ENCODE measurements at regions not wholly inside any gene's neighbourhood (a gene's known extent, or its start where the extent isn't known, plus 50 kb on each side); places are given as distances from the start of the nearest gene placed in this dataset.

DNA sequence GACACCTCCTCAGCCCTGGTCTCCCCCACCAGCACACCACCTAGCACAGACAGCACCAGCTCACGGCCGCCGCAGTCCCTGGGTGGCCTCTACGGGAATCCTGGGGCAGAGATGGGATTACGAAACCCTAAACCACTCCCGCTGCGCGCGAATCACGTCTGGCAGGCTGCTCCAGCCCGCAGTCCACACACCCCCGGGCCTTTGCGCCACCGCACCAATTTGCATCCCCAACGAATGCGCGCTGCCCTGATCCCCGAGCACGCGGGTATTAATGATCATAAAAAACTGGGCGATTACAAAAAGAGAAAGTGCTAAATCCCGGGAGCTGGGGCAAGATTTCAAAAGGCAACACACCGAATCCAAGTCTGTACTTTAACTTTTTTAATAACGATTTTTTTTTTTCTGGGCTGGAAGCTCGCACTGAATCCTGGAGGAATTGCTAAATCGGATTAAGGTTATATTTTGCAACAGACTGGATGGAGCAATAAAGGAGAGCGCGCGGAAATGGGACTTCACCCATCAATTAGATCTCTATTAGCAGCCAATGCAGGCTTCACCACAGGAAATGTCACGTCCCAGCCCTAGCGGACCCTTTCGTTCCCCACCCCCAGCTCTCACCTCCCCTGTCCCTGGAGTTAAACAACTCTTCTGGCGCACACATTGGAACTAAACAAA lies 69.8 kb upstream of the TMEM33 start:
- no peak for DNase-seq (ENCODE audit: low read depth in 3 of 3)

DNA sequence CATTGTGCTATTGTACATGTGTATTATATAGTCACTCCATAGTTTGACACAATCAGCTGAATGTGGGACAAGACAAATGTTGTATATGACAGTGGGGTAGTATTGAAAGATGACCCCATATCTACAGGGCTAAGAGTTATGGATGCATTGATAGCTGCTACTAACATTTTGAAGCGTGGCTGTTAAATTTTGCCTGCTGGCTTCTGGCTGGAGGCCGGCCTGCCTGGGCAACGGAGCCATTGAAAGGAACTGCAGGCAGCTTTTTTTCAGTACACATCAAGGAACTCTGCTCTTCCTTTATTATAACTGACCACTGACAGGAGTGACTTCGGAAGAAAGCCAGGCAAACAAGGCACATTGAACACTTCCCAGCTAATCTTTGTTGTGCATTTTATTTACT lies 76.1 kb upstream of the TMEM33 start:
- no peak for DNase-seq (ENCODE audit: low read depth in 3 of 3)

DNA sequence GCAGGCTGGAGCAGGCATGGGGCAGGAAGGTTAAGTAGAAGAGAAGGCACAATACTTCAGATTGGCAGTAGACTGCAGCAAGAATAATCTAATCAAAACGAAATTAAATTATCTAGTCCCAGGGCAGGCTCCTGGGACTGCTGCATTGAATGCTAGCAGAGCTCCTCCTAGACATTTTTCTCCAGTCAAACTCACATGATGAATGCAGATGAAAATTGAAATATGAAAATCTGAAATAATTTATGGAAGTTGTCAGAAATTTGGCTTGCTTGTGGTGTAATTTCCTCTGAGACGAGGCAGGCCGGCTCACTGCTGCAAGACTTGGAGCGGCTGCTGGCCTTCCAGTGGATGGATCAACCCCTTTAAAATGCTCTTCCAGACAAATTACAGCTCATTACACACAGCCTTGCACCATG lies 78.0 kb upstream of the TMEM33 start:
- DNase-seq (ENCODE audit: low read depth in 3 of 3) = no peak

GRCh38 chr4:41856797-41857196 lies 78.4 kb upstream of the TMEM33 start:
- no peak for DNase-seq (ENCODE audit: low read depth in 3 of 3)

GRCh38 chr4:41853973-41854372 lies 81.3 kb upstream of the TMEM33 start:
- no peak for DNase-seq (ENCODE audit: low read depth in 3 of 3)

DNA sequence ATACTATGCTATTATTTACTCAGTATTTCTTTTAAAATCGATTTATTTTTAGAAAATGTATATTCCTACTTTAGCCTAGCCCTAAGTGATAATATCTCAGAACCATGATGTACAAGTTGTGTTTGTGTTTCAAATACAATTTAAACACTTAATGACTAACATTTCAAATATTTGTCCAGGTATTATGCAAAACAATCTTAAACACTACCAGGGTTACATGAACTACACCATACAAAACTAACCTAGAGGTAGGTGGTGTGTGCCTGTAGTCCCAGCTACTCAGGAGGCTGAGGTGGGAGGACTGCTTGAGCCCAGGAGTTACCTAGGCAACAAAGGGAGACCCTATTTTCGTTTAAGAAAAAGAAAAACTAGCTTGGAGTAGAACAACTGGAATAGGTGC lies 83.0 kb upstream of the TMEM33 start:
- no peak for DNase-seq (ENCODE audit: low read depth in 3 of 3)

- DNase-seq (ENCODE audit: low read depth in 3 of 3) = no peak
Measured at GRCh38 chr4:41851621-41852020, 83.6 kb upstream of the TMEM33 start.

DNA sequence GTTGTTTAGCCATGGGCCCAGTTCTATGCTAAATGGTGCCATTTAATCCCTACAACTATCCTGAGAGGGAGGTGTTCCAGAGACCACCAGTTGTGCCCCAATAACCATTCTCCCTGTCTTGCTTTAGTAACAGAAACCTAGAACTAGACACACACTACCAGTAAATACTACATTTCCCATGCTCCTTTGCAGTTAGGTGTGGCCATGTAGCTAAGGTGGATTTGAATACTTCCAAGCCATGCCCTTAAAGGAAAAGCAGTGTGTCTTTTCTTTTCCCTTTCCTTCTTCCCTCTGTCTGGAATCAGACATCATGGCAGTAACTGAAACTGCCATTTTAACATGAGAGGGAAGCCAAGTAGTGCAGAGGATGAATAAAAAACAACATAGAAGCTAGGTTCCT lies 90.9 kb upstream of the TMEM33 start:
- DNase-seq (ENCODE audit: low read depth in 3 of 3) = no peak

GRCh38 chr4:41839916-41840854 lies 91.7 kb upstream of the PHOX2B start:
- no peak for DNase-seq (ENCODE audit: low read depth in 3 of 3)

DNA sequence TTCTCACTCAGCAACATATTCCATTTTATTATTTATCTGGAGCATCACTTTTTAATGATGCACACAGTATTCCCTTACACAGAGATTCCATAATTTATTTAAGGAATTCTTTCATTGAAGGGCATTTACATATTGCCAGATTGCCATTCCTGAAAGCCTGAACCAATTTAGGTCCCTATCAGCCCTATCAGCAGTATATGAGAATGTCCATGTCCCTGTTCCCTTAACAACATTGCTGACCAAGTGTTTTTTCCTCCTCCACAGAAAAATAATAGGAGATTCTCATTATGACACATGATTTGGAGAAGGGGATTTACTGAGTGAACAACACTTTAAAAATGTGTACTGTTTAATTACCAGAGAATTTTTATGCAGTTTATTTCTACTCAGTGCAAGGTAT lies 90.1 kb upstream of the PHOX2B start:
- DNase-seq (ENCODE audit: low read depth in 3 of 3) = no peak

GRCh38 chr4:41835321-41835995 lies 86.9 kb upstream of the PHOX2B start:
- no peak for DNase-seq (ENCODE audit: low read depth in 3 of 3)

GRCh38 chr4:41832961-41833360 lies 84.4 kb upstream of the PHOX2B start:
- no peak for DNase-seq (ENCODE audit: low read depth in 3 of 3)

DNA sequence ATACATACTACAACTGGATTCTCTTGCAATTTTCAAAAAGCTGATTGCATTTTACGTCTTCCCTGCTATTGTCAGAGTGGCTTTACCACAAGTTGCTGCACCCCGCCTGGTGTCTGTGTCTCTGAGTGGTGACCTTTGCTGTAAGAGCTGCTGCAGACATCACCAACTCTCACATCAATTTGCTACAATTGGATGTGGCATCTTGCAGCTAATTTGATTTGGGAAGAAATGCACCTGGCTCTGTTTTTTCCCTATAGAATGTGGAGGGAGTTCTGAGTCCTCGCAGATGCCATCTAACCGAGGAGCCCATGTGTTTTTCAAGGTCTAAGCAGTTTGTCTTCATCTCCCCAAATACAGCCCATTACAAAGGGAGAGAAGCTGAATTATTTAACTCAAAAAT lies 73.8 kb upstream of the PHOX2B start:
- no peak for DNase-seq (ENCODE audit: low read depth in 3 of 3)

DNA sequence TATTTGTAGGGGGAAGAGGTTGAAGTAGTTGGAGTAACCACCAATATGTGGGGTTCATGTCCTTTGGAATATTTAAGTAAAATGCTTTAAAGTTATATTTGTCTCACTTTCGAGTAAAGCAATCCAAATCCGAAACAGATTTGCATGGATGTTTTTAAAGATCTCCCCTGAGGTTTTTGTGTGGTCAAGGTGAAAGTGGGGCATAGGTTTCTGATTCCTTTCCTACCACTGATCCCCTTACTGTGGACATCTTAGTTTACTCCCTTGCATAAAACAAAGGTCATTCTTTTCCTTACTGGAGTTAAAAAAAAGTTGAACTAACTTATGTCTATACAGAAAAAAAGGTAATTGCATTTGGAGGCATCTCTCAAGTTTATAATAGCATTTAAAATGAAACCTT lies 71.9 kb upstream of the PHOX2B start:
- no peak for DNase-seq (ENCODE audit: low read depth in 3 of 3)

- DNase-seq (ENCODE audit: low read depth in 3 of 3) = no peak
Measured at GRCh38 chr4:41819621-41820020, 71.1 kb upstream of the PHOX2B start.

DNA sequence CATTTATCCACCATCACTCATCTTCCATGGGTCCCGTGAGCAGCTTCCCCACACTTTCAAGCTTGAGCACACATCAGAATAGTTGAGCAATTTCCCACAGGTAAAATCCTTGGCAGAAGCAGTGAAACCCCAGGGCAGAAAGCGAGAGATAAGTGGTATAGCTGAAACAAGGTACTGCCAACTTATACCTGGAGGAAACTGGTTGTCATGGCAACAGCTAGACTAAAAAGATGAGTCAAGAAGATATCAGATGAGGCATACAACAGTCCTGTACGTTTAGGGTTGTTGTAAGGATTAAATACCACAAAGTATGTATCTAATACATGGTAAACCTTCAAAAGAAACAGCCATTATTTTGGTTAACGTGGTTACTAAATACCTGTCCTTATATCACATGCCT lies 66.9 kb upstream of the PHOX2B start:
- no peak for DNase-seq (ENCODE audit: low read depth in 3 of 3)

- no peak for DNase-seq (ENCODE audit: low read depth in 3 of 3)
Measured at GRCh38 chr4:41814565-41814964, 66.0 kb upstream of the PHOX2B start.

- no peak for DNase-seq (ENCODE audit: low read depth in 3 of 3)
Measured at GRCh38 chr4:41806807-41807206, 58.3 kb upstream of the PHOX2B start.

DNA sequence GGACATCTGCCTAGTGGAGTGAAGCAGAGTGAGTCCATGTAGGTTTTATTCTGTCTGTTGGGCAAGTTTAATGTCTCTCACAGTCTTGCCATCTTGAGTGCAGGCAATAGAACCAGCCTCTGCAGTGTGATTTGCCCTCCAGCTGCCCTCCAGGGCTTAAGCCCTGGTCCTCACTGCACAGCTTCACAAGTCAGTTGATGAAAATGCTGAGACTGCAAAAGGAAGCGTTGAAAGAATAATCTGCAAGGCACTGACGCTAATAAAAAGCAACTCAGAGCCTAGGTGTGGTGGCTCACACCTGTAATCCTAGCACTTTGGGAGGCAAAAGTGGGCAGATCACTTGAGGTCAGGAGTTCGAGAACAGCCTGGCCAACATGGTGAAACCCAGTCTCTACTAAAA lies 54.1 kb upstream of the PHOX2B start:
- no peak for DNase-seq (ENCODE audit: low read depth in 3 of 3)

- no peak for DNase-seq (ENCODE audit: low read depth in 3 of 3)
Measured at GRCh38 chr4:41799126-41799525, 50.6 kb upstream of the PHOX2B start.
